ENCODE measurements at regions not wholly inside any gene's neighbourhood (a gene's known extent, or its start where the extent isn't known, plus 50 kb on each side); places are given as distances from the start of the nearest gene placed in this dataset.

- peaks cover 5% of the 10 kb centered on the region for H3K9me3 Mint-ChIP-seq
- ChIA-PET POLR2A (no interaction called here), CTCF (interaction anchor here (1.1 to 2.2 kb wide), 3 partner anchors 10 to 1036 kb away, joined by 3 to 9 read pairs (median 6); no protein-coding TSS in a partner anchor)
- H3K4me1 Mint-ChIP-seq (ENCODE audit: low read depth) = no peaks in the 10 kb centered on the region
- H3K4me3 Mint-ChIP-seq = no peak overlapping the region
- intact Hi-C loops (cut with micrococcal nuclease) = no loop called here
- peak; percentile 35 for DNase-seq
- H3K36me3 Mint-ChIP-seq (ENCODE audit: low read depth) = no peaks in the 10 kb centered on the region
- H3K27me3 Mint-ChIP-seq = peaks cover 6% of the 10 kb centered on the region
- TF ChIP-seq CTCF (IDR thresholded peaks at IDR 0.05) = peak; percentile 24
- no peak for ATAC-seq
- no peak overlapping the region for H3K27ac Mint-ChIP-seq
These were observed 392.0 kb upstream of the RORA start for GRCh38 chr15:61621146-61621545.

- POLR2A ChIA-PET = no interaction called here
- Mint-ChIP-seq H3K4me3 (no peak overlapping the region), H3K27ac (no peak overlapping the region), H3K27me3 (peaks cover 6% of the 10 kb centered on the region), H3K4me1 (ENCODE audit: low read depth) (no peaks in the 10 kb centered on the region), H3K36me3 (ENCODE audit: low read depth) (no peaks in the 10 kb centered on the region), H3K9me3 (peaks cover 5% of the 10 kb centered on the region)
- no peak for DNase-seq
- CTCF ChIA-PET = interaction anchor here (0.8 to 2.2 kb wide), 4 partner anchors 16 to 1035 kb away, joined by 3 to 9 read pairs (median 4); no protein-coding TSS in a partner anchor
- intact Hi-C loops (cut with micrococcal nuclease) = no loop called here
- no peak for ATAC-seq
- no peak for TF ChIP-seq CTCF (IDR thresholded peaks at IDR 0.05)
These were observed 391.0 kb upstream of the RORA start for GRCh38 chr15:61620151-61620550.

GRCh38 chr15:61613729-61614128 lies 384.6 kb upstream of the RORA start:
- DNase-seq = no peak
- Mint-ChIP-seq H3K36me3 (ENCODE audit: low read depth) (no peaks in the 10 kb centered on the region), H3K9me3 (peaks cover 11% of the 10 kb centered on the region), H3K27ac (no peak overlapping the region), H3K4me1 (ENCODE audit: low read depth) (no peaks in the 10 kb centered on the region), H3K4me3 (no peak overlapping the region), H3K27me3 (peaks cover 11% of the 10 kb centered on the region)
- ChIA-PET POLR2A (no interaction called here), CTCF (no interaction called here)
- intact Hi-C loops (cut with micrococcal nuclease) = no loop called here
- no peak for TF ChIP-seq CTCF (IDR thresholded peaks at IDR 0.05)
- no peak for ATAC-seq

DNA sequence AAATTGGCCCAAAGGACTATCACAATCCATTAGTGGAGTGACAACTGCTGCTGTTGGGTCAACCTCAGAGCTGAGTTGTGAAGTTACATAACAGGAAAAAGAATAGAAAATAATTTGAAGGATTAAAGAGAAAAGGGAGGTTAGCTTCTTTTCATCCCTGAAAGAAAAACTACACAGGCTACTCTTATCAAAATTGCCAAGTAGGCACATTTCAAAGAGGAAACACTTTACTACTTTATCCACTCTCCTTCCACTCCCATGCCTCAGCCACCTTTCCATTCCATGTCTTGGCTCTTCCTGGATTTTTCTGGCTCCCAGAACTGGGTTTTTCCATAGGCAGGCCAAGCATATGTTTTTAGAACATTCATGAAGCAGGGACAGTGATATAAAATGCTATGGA lies 384.0 kb upstream of the RORA start:
- no peak overlapping the region for H3K27ac Mint-ChIP-seq
- ChIA-PET POLR2A (no interaction called here), CTCF (no interaction called here)
- H3K4me1 Mint-ChIP-seq (ENCODE audit: low read depth) = no peaks in the 10 kb centered on the region
- TF ChIP-seq CTCF (IDR thresholded peaks at IDR 0.05) = no peak
- H3K27me3 Mint-ChIP-seq = peaks cover 11% of the 10 kb centered on the region
- H3K9me3 Mint-ChIP-seq = peaks cover 10% of the 10 kb centered on the region
- no peak overlapping the region for H3K4me3 Mint-ChIP-seq
- ATAC-seq (no peak), DNase-seq (no peak)
- no peaks in the 10 kb centered on the region for H3K36me3 Mint-ChIP-seq (ENCODE audit: low read depth)
- intact Hi-C loops (cut with micrococcal nuclease) = no loop called here

- H3K27me3 Mint-ChIP-seq = peaks cover 15% of the 10 kb centered on the region
- CTCF ChIA-PET = no interaction called here
- H3K9me3 Mint-ChIP-seq = peaks cover 8% of the 10 kb centered on the region
- H3K36me3 Mint-ChIP-seq (ENCODE audit: low read depth) = no peaks in the 10 kb centered on the region
- DNase-seq (no peak), ATAC-seq (no peak)
- no peak overlapping the region for H3K27ac Mint-ChIP-seq
- intact Hi-C loops (cut with micrococcal nuclease) = no loop called here
- POLR2A ChIA-PET = no interaction called here
- no peaks in the 10 kb centered on the region for H3K4me1 Mint-ChIP-seq (ENCODE audit: low read depth)
- no peak overlapping the region for H3K4me3 Mint-ChIP-seq
- TF ChIP-seq CTCF (IDR thresholded peaks at IDR 0.05) = no peak
These were observed 383.0 kb upstream of the RORA start for GRCh38 chr15:61612111-61612510.

All from activated CD8-positive, alpha-beta T cell treated with anti-CD3 and anti-CD28 coated beads for 36 hours (primary cell).